OCI-LY3 (cell line): ENCODE measurements at regions not wholly inside any gene's neighbourhood (a gene's known extent, or its start where the extent isn't known, plus 50 kb on each side); places are given as distances from the start of the nearest gene placed in this dataset.

Source experiments
- H2AFZ ChIP-seq: fragments of 200-600, 300-600 bp; shearing (Covaris generic); 2 replicates; pipeline ENCODE4 v1.6.0; 2014; ENCODE audit warnings: antibody characterized with exemption, low read depth, low read length
- H3K27ac ChIP-seq: fragments of 200-600, 300-600 bp; sonication (generic); 2 replicates; pipeline ENCODE4 v1.5.1; 2014; ENCODE audit warnings: mild to moderate bottlenecking, low read length, moderate library complexity, mixed read lengths
- H3K27me3 ChIP-seq: fragments of 200-600, 300-600 bp; sonication (generic); 2 replicates; pipeline ENCODE4 v1.6.1; 2014; ENCODE audit warnings: low read depth, low read length, mixed read lengths
- H3K36me3 ChIP-seq: fragments of 200-600, 300-600 bp; sonication (generic); replicated peaks from 2 replicates; pipeline ENCODE3; 2014; ENCODE audit warnings: low read depth, low read length, mixed read lengths
- H3K4me1 ChIP-seq: fragments of 300-600, 200-600 bp; sonication (generic); 2 replicates; pipeline ENCODE4 v1.6.1; 2014; ENCODE audit warnings: low read length, mixed read lengths
- H3K4me2 ChIP-seq: fragments of 200-600, 300-600 bp; sonication (generic); 2 replicates; pipeline ENCODE4 v1.6.1; 2014; ENCODE audit warnings: low read length, mixed read lengths
- H3K4me3 ChIP-seq: fragments of 300-600, 200-600 bp; sonication (generic); 2 replicates; pipeline ENCODE4 v1.5.1; 2014; ENCODE audit warnings: antibody characterized with exemption, mild to moderate bottlenecking, low read length, moderate library complexity
- H3K79me2 ChIP-seq: fragments of 300-600, 200-600 bp; shearing (Covaris generic); 2 replicates; pipeline ENCODE4 v1.6.1; 2014; ENCODE audit warnings: mild to moderate bottlenecking, low read length, mixed read lengths
- H3K9ac ChIP-seq: fragments of 300-600, 200-600 bp; shearing (Covaris generic); 2 replicates; pipeline ENCODE4 v1.6.0; 2014; ENCODE audit warnings: mild to moderate bottlenecking, low read length, moderate library complexity
- H3K9me3 ChIP-seq: fragments of 200-600, 300-600 bp; shearing (Covaris generic); 2 replicates; pipeline ENCODE4 v1.6.1; 2014; ENCODE audit warnings: low read length, mixed read lengths; ENCODE audit not compliant: insufficient read depth
- H4K20me1 ChIP-seq: fragments of 200-600, 300-600 bp; sonication (generic); 2 replicates; pipeline ENCODE4 v1.6.1; 2016; ENCODE audit warnings: low read length, mixed read lengths; ENCODE audit not compliant: insufficient read depth
- CTCF ChIP-seq: fragments of 200-600, 300-600 bp; sonication (generic); IDR thresholded peaks from 2 replicates; pipeline ENCODE4 v1.5.1; 2014; ENCODE audit warnings: antibody characterized with exemption, low read length, low read depth
- EZH2phosphoT487 ChIP-seq: fragments of 200-600 bp; shearing (Covaris generic); IDR thresholded peaks from 2 replicates; pipeline ENCODE4 v1.6.1; 2018; ENCODE audit warnings: antibody characterized with exemption, mixed run types, low read depth

- Histone ChIP-seq H3K9me3 (no peaks in the 10 kb centered on the region), H3K9ac (no peak overlapping the region)
- no peak for TF ChIP-seq CTCF
- no peak for TF ChIP-seq EZH2phosphoT487
These were observed 618.3 kb downstream of the TAF11L14 start for GRCh38 chr5:18252559-18252958.

GRCh38 chr5:18264126-18264882 is 630.0 kb downstream of the TAF11L14 start:
- Histone ChIP-seq H3K4me1 (no peaks in the 10 kb centered on the region), H3K27me3 (no peaks in the 10 kb centered on the region), H2AFZ (no peak overlapping the region), H3K4me2 (no peak overlapping the region), H4K20me1 (no peaks in the 10 kb centered on the region), H3K36me3 (no peaks in the 10 kb centered on the region), H3K9ac (no peak overlapping the region), H3K79me2 (no peaks in the 10 kb centered on the region), H3K27ac (no peak overlapping the region), H3K4me3 (no peak overlapping the region), H3K9me3 (no peaks in the 10 kb centered on the region)
- TF ChIP-seq EZH2phosphoT487 (no peak), CTCF (no peak)

More at GRCh38 chr5:18252559-18252958, 618.3 kb downstream of the TAF11L14 start:
- H3K4me2 ChIP-seq: no peak overlapping the region
- no peaks in the 10 kb centered on the region for H3K27me3 ChIP-seq
- no peaks in the 10 kb centered on the region for H3K4me1 ChIP-seq
- H4K20me1 ChIP-seq: no peaks in the 10 kb centered on the region
- H3K79me2 ChIP-seq: no peaks in the 10 kb centered on the region
- H3K4me3 ChIP-seq: no peak overlapping the region
- no peaks in the 10 kb centered on the region for H3K36me3 ChIP-seq
- no peak overlapping the region for H3K27ac ChIP-seq
- H2AFZ ChIP-seq: no peak overlapping the region

GRCh38 chr5:18270635-18271338 is 636.5 kb downstream of the TAF11L14 start:
- TF ChIP-seq CTCF: no peak
- no peak for TF ChIP-seq EZH2phosphoT487

GRCh38 chr5:18276939-18277338 is 642.7 kb downstream of the TAF11L14 start:
- no peaks in the 10 kb centered on the region for H3K79me2 ChIP-seq
- H3K4me2 ChIP-seq: no peak overlapping the region
- H3K4me1 ChIP-seq: no peaks in the 10 kb centered on the region
- no peak overlapping the region for H2AFZ ChIP-seq
- TF ChIP-seq EZH2phosphoT487: no peak
- no peak for TF ChIP-seq CTCF
- H3K9ac ChIP-seq: no peak overlapping the region
- no peaks in the 10 kb centered on the region for H3K36me3 ChIP-seq
- H3K4me3 ChIP-seq: no peak overlapping the region
- H4K20me1 ChIP-seq: no peaks in the 10 kb centered on the region
- no peaks in the 10 kb centered on the region for H3K27me3 ChIP-seq
- no peaks in the 10 kb centered on the region for H3K9me3 ChIP-seq
- H3K27ac ChIP-seq: no peak overlapping the region

More at GRCh38 chr5:18270635-18271338, 636.5 kb downstream of the TAF11L14 start:
- Histone ChIP-seq H2AFZ (no peak overlapping the region), H3K4me1 (no peaks in the 10 kb centered on the region), H3K27me3 (no peaks in the 10 kb centered on the region), H3K36me3 (no peaks in the 10 kb centered on the region), H3K79me2 (no peaks in the 10 kb centered on the region), H3K4me3 (no peak overlapping the region), H3K9ac (no peak overlapping the region), H4K20me1 (no peaks in the 10 kb centered on the region), H3K27ac (no peak overlapping the region), H3K4me2 (no peak overlapping the region), H3K9me3 (no peaks in the 10 kb centered on the region)
